Fibroblast of skin of left biceps (primary cell): ENCODE measurements at regions not wholly inside any gene's neighbourhood (a gene's known extent, or its start where the extent isn't known, plus 50 kb on each side); places are given as distances from the start of the nearest gene placed in this dataset.
A peak's percentile ranks its signal among the peaks of the same experiment; 100 is the strongest.
"Not testable (repeated sequence)": the region's sequence is repeated elsewhere in the genome, so short reads cannot be mapped to it uniquely, and the experiment has no call there.

Experiments used
- DNase-seq, 2 experiments: peaks; one replicate each; pipeline ENCODE4 v3.0.0-alpha.2; 2013; ENCODE audit warnings: low read depth in 2 of 2

GRCh38 chr6:166724576-166724975 lies 97.5 kb upstream of the RPS6KA2 start:
- peak; percentile 5 to 12 for DNase-seq

- DNase-seq, result no peak
Observed at GRCh38 chr6:166722785-166723184, 95.7 kb upstream of the RPS6KA2 start.

- no peak for DNase-seq
Observed at GRCh38 chr6:166721576-166721975, 94.5 kb upstream of the RPS6KA2 start.

- no peak for DNase-seq
Observed at GRCh38 chr6:166720856-166721255, 93.8 kb upstream of the RPS6KA2 start.

- DNase-seq, result no peak
Observed at GRCh38 chr6:166719019-166719418, 92.0 kb upstream of the RPS6KA2 start.

GRCh38 chr6:166718516-166718915 lies 91.5 kb upstream of the RPS6KA2 start:
- DNase-seq, result no peak

- no peak for DNase-seq
Observed at GRCh38 chr6:166716910-166717617, 90.0 kb upstream of the RPS6KA2 start.

- no peak for DNase-seq
Observed at GRCh38 chr6:166715992-166716391, 88.9 kb upstream of the RPS6KA2 start.

GRCh38 chr6:166715065-166715464 lies 88.0 kb upstream of the RPS6KA2 start:
- no peak for DNase-seq

- DNase-seq, result no peak
Observed at GRCh38 chr6:166714581-166714980, 87.5 kb upstream of the RPS6KA2 start.

GRCh38 chr6:166714187-166714510 lies 87.1 kb upstream of the RPS6KA2 start:
- DNase-seq, result no peak

GRCh38 chr6:166713434-166714186 lies 86.6 kb upstream of the RPS6KA2 start:
- DNase-seq, result no peak

GRCh38 chr6:166712286-166713228 lies 85.5 kb upstream of the RPS6KA2 start:
- DNase-seq, result no peak

GRCh38 chr6:166710084-166710483 lies 83.0 kb upstream of the RPS6KA2 start:
- DNase-seq, result no peak

- DNase-seq, result no peak
Observed at GRCh38 chr6:166708460-166708859, 81.4 kb upstream of the RPS6KA2 start.

- no peak for DNase-seq
Observed at GRCh38 chr6:166707045-166707444, 80.0 kb upstream of the RPS6KA2 start.

- no peak for DNase-seq
Observed at GRCh38 chr6:166705069-166705468, 78.0 kb upstream of the RPS6KA2 start.

GRCh38 chr6:166704171-166704570 lies 77.1 kb upstream of the RPS6KA2 start:
- no peak for DNase-seq

GRCh38 chr6:166703149-166703710 lies 76.2 kb upstream of the RPS6KA2 start:
- DNase-seq, result no peak

GRCh38 chr6:166701424-166701823 lies 74.4 kb upstream of the RPS6KA2 start:
- not testable (repeated sequence) for DNase-seq

- DNase-seq, result not testable (repeated sequence)
Observed at GRCh38 chr6:166700871-166701270, 73.8 kb upstream of the RPS6KA2 start.

- no peak for DNase-seq
Observed at GRCh38 chr6:166697113-166697512, 70.1 kb upstream of the RPS6KA2 start.
